Superior temporal gyrus (tissue), 1 donor: ENCODE measurements at regions not wholly inside any gene's neighbourhood (a gene's known extent, or its start where the extent isn't known, plus 50 kb on each side); places are given as distances from the start of the nearest gene placed in this dataset.
A peak's percentile ranks its signal among the peaks of the same experiment; 100 is the strongest.
"Not testable (repeated sequence)": the region's sequence is repeated elsewhere in the genome, so short reads cannot be mapped to it uniquely, and the experiment has no call there.

Experiments used
- DNase-seq: peaks from one replicate; pipeline ENCODE4 v3.0.0-alpha.2; 2016; ENCODE audit errors: extremely low spot score

DNA sequence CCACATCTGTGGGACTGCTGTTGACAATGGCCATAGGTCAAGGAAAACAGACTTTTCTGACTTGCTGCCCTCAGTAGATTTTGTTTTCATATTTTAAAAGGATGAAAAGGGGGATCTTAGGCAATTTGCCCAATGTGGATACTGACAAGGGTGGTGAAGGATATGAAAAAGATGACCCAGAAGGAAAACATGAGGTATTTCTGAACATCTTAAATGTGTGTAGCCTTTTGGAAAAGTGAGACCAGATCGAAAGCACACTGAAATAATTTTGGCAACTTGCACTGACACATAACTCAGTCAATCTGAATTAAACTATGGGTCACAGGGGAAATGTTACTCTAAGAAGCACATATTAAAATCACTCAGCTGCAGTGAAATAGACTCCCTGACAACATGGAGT is 1793.0 kb upstream of the ACO1 start:
- DNase-seq: no peak

DNA sequence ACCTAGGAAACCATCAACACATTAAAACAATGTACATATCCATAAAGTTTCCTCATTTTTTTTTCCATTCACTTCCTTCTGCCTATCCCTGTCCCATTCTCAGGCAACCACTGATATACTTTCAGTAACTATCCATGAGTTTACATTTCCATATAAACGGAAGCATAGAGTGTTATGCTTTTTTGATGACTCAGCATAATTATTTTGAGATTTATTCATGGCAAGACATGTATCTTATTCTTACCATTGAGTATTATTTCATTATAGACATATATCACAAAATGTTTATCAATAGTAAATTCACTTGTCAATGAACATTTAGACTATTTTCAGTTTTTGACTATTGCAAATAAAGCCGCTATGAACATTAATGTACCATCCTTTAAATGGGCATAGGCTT is 1786.8 kb upstream of the ACO1 start:
- DNase-seq: no peak

DNA sequence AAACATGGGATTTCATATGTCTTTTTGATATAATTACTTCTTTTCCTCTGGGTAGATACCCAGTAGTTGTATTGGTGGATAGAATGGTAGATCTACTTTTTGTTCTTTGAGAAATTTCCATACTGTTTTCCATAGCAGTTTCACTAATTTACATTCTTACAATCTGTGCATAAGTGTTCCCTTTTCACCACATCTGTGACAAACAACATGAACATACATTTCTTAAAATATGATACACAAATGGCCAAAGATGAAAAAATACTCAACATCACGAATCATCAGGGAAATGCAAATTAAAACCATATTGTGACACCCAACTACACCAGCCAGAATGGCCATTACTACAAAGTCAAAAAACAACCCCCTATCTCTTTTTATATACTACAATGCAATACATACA is 1778.5 kb upstream of the ACO1 start:
- no peak for DNase-seq

DNA sequence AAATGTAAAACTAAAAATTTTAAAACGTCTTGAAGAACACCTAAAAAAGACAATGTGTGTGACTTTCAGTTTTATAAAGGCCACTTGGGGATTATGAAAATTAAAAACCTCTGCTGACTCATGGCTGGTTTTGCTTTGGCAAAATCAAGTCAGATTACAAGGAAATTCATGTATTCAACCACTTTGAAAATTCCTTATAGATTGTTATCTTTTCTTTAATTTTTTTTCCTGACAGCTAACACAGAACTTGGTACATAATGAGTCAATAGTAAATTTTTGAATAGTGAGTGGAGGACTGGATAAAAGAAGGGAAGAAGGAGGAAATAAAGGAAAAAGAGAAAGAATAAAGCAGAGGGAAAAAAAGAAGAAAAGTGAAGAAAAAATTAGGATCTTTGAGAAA is 1774.7 kb upstream of the ACO1 start:
- DNase-seq: no peak

GRCh38 chr9:30616782-30617181 is 1767.7 kb upstream of the ACO1 start:
- DNase-seq: not testable (repeated sequence)

- DNase-seq: no peak
These were observed 1761.9 kb upstream of the ACO1 start for GRCh38 chr9:30622561-30622960.

- DNase-seq: no peak
These were observed 1755.4 kb upstream of the ACO1 start for GRCh38 chr9:30628915-30629567.

DNA sequence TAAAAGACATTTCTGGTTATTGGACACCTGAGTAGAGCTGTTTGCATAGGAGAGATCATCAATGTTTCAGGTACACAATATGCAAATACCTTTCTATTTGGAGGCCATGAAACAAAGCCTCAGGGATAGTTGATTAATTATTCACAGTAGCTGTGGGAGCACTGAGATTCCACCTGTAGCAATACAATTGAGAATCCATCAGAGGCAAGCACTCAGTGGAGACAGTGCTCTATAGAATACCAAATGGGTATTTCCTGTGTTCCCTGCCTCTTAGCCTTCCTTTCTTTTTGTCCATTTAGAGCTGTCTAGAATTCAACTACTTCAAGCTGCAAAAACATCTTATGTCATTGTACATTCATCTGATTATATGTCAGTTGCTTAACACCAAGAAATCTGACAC is 1754.0 kb upstream of the ACO1 start:
- no peak for DNase-seq

DNA sequence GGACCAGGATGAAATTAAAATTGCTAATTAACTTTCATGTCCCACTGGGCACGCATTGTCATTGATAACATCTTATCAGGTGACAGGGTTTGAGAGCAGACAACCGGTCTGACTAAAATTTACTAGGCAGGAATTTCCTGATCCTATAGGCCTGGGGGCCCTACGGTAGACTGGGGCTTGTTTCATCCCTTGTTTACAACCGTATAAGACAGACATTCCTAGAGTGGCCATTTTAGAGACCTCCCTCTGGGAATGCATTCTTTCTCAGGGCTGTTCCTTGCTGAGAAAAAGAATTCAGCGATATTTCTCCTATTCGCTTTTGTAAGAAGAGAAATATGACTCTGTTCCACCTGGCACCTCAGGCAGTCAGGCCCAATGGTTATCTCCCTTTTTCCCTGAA is 1737.8 kb upstream of the ACO1 start:
- not testable (repeated sequence) for DNase-seq

DNA sequence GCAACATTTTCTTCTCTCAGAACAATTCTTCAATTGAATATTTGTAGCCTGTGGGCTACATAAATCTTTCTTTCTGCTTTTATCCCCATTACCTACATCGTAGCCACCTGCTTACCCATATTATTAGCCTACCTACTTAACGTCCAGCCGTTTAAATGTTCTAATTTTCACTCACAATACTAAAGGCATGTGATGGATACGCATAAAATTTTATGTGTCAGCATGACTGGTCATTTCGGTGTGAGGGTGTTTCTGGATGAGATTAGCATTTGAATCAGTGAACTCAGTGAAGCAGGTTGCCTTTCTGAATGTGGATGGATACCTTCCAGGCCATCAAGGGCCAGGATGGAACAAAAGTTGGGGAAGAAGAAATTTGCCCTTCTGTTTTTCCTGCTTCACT is 1722.5 kb upstream of the ACO1 start:
- no peak for DNase-seq

- no peak for DNase-seq
These were observed 1713.5 kb upstream of the ACO1 start for GRCh38 chr9:30670805-30671562.

GRCh38 chr9:30673132-30673531 is 1711.3 kb upstream of the ACO1 start:
- DNase-seq: no peak

GRCh38 chr9:30676651-30677050 is 1707.8 kb upstream of the ACO1 start:
- no peak for DNase-seq

DNA sequence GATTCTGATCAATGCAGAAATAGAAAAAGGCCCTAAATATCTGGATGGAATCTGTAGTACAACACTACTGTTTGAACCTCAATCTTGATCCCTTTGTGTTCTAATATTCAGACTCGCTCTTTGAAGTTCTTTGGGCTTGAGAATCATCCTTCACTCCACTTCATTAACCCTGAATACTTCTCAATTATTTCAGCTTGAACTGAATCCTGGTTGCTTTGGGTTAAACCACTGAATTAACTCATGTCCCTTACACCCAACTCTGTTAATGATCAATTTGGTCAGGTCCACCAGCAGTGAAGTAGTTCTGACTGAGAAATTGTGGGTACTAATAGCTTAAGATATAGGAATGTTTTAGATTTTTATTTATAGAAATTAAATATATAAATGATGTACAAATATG is 1707.2 kb upstream of the ACO1 start:
- no peak for DNase-seq

- DNase-seq: no peak
These were observed 1695.6 kb upstream of the ACO1 start for GRCh38 chr9:30688801-30689200.

GRCh38 chr9:30697958-30698357 is 1686.5 kb upstream of the ACO1 start:
- no peak for DNase-seq

- DNase-seq: no peak
These were observed 1672.9 kb upstream of the ACO1 start for GRCh38 chr9:30711591-30711990.

GRCh38 chr9:30713243-30713642 is 1671.2 kb upstream of the ACO1 start:
- DNase-seq: peak; percentile 35

GRCh38 chr9:30714389-30714788 is 1670.1 kb upstream of the ACO1 start:
- no peak for DNase-seq

GRCh38 chr9:30718483-30718882 is 1666.0 kb upstream of the ACO1 start:
- DNase-seq: no peak

DNA sequence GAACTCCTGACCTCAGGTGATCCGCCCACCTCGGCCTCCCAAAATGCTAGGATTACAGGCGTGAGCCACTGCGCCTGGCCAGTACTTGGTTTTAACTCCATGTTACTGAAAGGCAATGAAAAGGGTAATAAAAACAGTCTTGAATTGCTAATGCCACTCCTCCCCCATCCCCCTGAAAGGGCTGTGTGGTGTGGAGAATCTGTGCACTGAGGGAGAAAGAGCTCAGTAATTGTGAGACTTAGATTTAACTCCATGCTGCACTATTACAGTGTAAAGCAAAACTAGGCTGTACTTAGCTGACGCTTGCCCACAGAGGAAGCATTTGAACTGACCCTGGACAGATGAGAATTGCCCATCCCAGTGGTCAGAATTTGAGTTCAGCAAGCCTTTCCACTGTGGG is 1662.4 kb upstream of the ACO1 start:
- no peak for DNase-seq

DNA sequence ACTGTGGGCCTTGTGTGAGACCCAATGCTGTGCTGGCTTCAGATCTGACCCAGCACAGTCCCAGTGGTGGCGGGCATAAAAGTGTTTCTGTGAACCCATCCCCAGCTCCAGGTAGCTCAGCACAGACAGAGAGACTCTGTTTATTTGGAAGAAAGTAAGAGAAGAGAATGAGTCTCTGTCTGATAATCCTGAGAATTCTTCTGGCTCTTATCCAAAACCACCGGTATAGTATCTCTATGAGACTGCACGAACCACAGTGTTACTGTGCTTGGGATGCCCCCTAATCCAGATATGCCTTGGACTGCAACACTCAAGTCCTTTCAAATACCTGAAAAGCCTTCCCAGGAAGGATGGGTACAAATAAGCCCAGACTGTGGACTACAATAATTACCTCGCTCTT is 1660.8 kb upstream of the ACO1 start:
- no peak for DNase-seq

- DNase-seq: no peak
These were observed 1652.4 kb upstream of the ACO1 start for GRCh38 chr9:30732060-30732459.

DNA sequence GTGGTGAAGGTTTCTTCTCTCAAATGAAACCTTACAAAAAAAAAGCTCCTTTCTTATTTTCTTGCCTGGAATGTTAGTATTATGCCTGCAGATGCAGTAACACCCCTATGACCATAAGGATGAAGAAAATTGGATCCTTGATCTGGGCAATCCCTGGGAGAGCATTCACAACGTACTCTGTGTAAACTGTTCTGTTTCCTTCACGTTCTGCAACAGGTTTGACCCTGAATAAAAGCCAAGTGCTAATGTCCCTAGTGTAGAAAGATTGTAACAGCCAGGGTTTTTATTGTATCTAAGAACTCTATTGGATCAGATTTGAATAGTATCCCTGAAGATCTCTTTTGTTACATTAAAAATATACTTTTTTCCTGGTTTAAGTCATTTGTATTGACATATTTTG is 1639.6 kb upstream of the ACO1 start:
- no peak for DNase-seq
